ENCODE measurements at regions not wholly inside any gene's neighbourhood (a gene's known extent, or its start where the extent isn't known, plus 50 kb on each side); places are given as distances from the start of the nearest gene placed in this dataset.

DNA sequence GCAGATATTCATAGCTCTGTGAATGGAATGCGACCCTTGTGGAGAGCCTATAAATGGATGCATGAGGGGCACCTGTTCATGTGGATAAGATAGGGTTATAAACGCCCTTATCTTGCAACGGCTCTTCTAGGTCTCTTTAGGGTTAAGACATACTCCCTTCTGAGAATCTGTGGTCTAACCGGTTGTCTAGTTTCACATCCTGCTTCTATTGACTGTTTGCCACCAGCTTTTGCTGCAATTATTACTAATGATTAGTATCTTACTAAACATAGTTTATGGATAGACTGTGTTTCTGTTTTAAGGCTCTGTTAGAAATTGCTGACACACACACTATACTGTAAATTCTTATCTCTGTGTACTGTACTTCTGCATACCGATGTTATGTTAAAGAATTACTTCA lies 198.9 kb upstream of the CYLC2 start:
- Histone ChIP-seq H2AFZ (ENCODE audit: low read length) (no peak overlapping the region), H3K4me2 (ENCODE audit: low read depth, low read length) (no peak overlapping the region), H3K79me2 (ENCODE audit: insufficient read depth, low read length) (no peaks in the 10 kb centered on the region), H3K27ac (ENCODE audit: extremely low read length, insufficient read depth, low read length) (no peak overlapping the region), H3K4me3 (replicated peaks in 1 of 3; ENCODE audit: insufficient read depth in 1 of 3, low read depth in 2 of 3, low read length in 3 of 3) (no peak overlapping the region), H3K36me3 (replicated peaks in 1 of 2; ENCODE audit: control insufficient read depth in 1 of 2, insufficient read depth in 2 of 2, low read length in 2 of 2) (no peaks in the 10 kb centered on the region), H3K9ac (ENCODE audit: insufficient read depth, low read depth, low read length) (no peak overlapping the region), H3K27me3 (ENCODE audit: control insufficient read depth in 1 of 2, insufficient read depth in 2 of 2, low read length in 2 of 2) (no peaks in the 10 kb centered on the region), H3K9me3 (ENCODE audit: low read length) (no peaks in the 10 kb centered on the region), H3K4me1 (ENCODE audit: insufficient read depth, low read length) (no peaks in the 10 kb centered on the region), H4K20me1 (ENCODE audit: insufficient read depth, low read length) (no peaks in the 10 kb centered on the region)
- BruUV-seq (replicated peaks): no TSS peak
- DNase-seq (ENCODE audit: low spot score): no peak
- no peak for TF ChIP-seq ZNF678 (CRISPR knock-in tag; IDR thresholded peaks at IDR 0.05)
- TF ChIP-seq MAFK (conservative IDR thresholded peaks at IDR 0.05 in 1 of 2, IDR thresholded peaks at IDR 0.05 in 1 of 2; ENCODE audit: low read length in 2 of 2): peak in 1 of 2 experiments; percentile 49; a peak in 2 of 4 replicates
- CTCF ChIA-PET (ENCODE audit: low intra/inter-chr PET ratio, low total read pairs): no interaction called here
- no peak for ATAC-seq
- no peak for FAIRE-seq
- 2% methylated on average over 5 of the region's 5 CpGs for WGBS (ENCODE audit: low lambda C conversion rate)
- intact Hi-C loops (cut with micrococcal nuclease; ENCODE audit: unreplicated experiment): no loop called here
- in situ Hi-C loops (cut with HindIII; ENCODE audit: extremely low pct_ligation_motif_present, low pct_unique_long_range_greater_than_20kb): no loop called here
- POLR2A ChIA-PET: no interaction called here

DNA sequence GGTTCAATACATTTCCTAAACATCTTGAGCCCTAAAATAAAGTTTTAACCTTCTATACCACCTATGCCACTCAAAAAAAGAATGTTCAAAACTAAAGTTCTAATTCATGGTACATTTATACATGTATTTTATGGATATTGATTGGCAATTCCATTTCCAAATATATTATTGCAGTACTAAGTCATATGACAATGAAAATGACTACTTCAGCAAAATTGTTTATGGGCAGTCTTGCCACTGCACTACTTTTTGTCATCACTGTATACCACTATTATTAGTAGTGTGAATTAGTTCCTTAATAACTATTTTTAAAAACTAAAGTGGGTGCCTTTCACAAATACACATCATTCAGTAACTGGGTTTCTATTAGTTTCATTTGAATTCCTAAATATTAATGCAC lies 199.6 kb upstream of the CYLC2 start:
- H4K20me1 ChIP-seq (ENCODE audit: insufficient read depth, low read length): no peaks in the 10 kb centered on the region
- no TSS peak for BruUV-seq (replicated peaks)
- H3K4me2 ChIP-seq (ENCODE audit: low read depth, low read length): no peak overlapping the region
- ATAC-seq (no peak), FAIRE-seq (no peak), DNase-seq (ENCODE audit: low spot score) (no peak)
- intact Hi-C loops (cut with micrococcal nuclease; ENCODE audit: unreplicated experiment) (no loop called here), in situ Hi-C loops (cut with HindIII; ENCODE audit: extremely low pct_ligation_motif_present, low pct_unique_long_range_greater_than_20kb) (no loop called here)
- H3K27me3 ChIP-seq (ENCODE audit: control insufficient read depth in 1 of 2, insufficient read depth in 2 of 2, low read length in 2 of 2): no peaks in the 10 kb centered on the region
- H3K27ac ChIP-seq (ENCODE audit: extremely low read length, insufficient read depth, low read length): no peak overlapping the region
- TF ChIP-seq PBX2 (CRISPR knock-in tag; IDR thresholded peaks at IDR 0.05) (no peak), MAFK (conservative IDR thresholded peaks at IDR 0.05 in 1 of 2, IDR thresholded peaks at IDR 0.05 in 1 of 2; ENCODE audit: low read length in 2 of 2) (peak; percentile 54 to 72; a peak in 3 of 4 replicates), MAFF (IDR thresholded peaks at IDR 0.05; ENCODE audit: low read depth, low read length) (peak; percentile 58), SMAD1 (CRISPR knock-in tag; IDR thresholded peaks at IDR 0.05; ENCODE audit: borderline replicate concordance, low read depth) (no peak)
- no peak overlapping the region for H3K4me3 ChIP-seq (replicated peaks in 1 of 3; ENCODE audit: insufficient read depth in 1 of 3, low read depth in 2 of 3, low read length in 3 of 3)
- no peak overlapping the region for H3K9ac ChIP-seq (ENCODE audit: insufficient read depth, low read depth, low read length)
- H2AFZ ChIP-seq (ENCODE audit: low read length): no peak overlapping the region
- POLR2A ChIA-PET: no interaction called here
- no peaks in the 10 kb centered on the region for H3K9me3 ChIP-seq (ENCODE audit: low read length)
- CTCF ChIA-PET (ENCODE audit: low intra/inter-chr PET ratio, low total read pairs): no interaction called here
- H3K4me1 ChIP-seq (ENCODE audit: insufficient read depth, low read length): no peaks in the 10 kb centered on the region
- H3K79me2 ChIP-seq (ENCODE audit: insufficient read depth, low read length): no peaks in the 10 kb centered on the region
- H3K36me3 ChIP-seq (replicated peaks in 1 of 2; ENCODE audit: control insufficient read depth in 1 of 2, insufficient read depth in 2 of 2, low read length in 2 of 2): no peaks in the 10 kb centered on the region

Measured in HepG2 (cell line).